ENCODE measurements at regions not wholly inside any gene's neighbourhood (a gene's known extent, or its start where the extent isn't known, plus 50 kb on each side); places are given as distances from the start of the nearest gene placed in this dataset.

DNA sequence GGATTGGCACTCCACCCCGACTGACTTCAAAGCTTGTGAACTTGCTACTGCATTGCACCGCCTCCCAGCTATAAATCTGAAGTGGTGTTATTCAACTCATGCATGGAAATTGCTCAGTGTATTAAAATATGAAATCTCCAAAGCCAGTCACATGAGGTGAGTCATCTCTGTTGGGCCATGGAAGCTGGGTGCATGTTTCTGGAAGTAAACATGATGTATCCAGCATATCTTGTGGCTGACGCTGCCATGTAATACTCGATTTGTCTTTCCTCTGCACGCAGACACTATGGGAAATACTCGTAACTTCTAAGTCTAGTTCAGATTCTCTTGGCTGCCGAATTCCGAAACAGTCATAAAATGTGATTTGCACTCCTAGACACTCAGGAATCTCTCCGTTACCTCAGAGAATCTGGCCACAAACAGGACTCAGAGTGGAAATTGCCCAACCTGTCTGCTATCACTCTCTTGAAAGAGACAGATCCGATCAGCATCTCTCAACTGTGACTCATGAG, 154.9 kb upstream of the MPPED2 start:
- no peak for ATAC-seq (ENCODE audit: insufficient read depth, low FRiP score)
- no peak for TF ChIP-seq CTCF (IDR thresholded peaks at IDR 0.05; ENCODE audit: control extremely low read depth, extremely low read depth)
- no peak overlapping the region for H3K9ac ChIP-seq (ENCODE audit: insufficient read depth in 1 of 2, low read length in 2 of 2)

GRCh38 chr11:30740091-30740490, 153.9 kb upstream of the MPPED2 start:
- no peak for ATAC-seq (ENCODE audit: insufficient read depth, low FRiP score)
- Histone ChIP-seq H3K36me3 (ENCODE audit: control insufficient read depth in 4 of 4, insufficient read depth in 4 of 4, low read length in 4 of 4) (no peaks in the 10 kb centered on the region), H3K27ac (ENCODE audit: low read depth in 1 of 2, low read length in 1 of 2) (no peak overlapping the region), H3K9ac (ENCODE audit: insufficient read depth in 1 of 2, low read length in 2 of 2) (no peak overlapping the region), H3K9me3 (ENCODE audit: control insufficient read depth in 4 of 4, insufficient read depth in 3 of 4, low read length in 3 of 4) (no peaks in the 10 kb centered on the region), H3K4me3 (no peak overlapping the region), H3K27me3 (ENCODE audit: control insufficient read depth in 3 of 3, insufficient read depth in 3 of 3, low read length in 2 of 3) (no peaks in the 10 kb centered on the region), H3K4me1 (ENCODE audit: control insufficient read depth in 5 of 5, insufficient read depth in 5 of 5, low read length in 5 of 5) (no peaks in the 10 kb centered on the region)
- WGBS, 2 donors = 69 to 82% methylated on average over 1 of the region's 1 CpG
- TF ChIP-seq CTCF (IDR thresholded peaks at IDR 0.05; ENCODE audit: control extremely low read depth, extremely low read depth) = no peak
- DNase-seq = no peak

More for the DNA sequence above, 154.9 kb upstream of the MPPED2 start:
- H3K36me3 ChIP-seq (ENCODE audit: control insufficient read depth in 4 of 4, insufficient read depth in 4 of 4, low read length in 4 of 4) = no peaks in the 10 kb centered on the region
- no peaks in the 10 kb centered on the region for H3K9me3 ChIP-seq (ENCODE audit: control insufficient read depth in 4 of 4, insufficient read depth in 3 of 4, low read length in 3 of 4)
- H3K27me3 ChIP-seq (ENCODE audit: control insufficient read depth in 3 of 3, insufficient read depth in 3 of 3, low read length in 2 of 3) = no peaks in the 10 kb centered on the region
- H3K27ac ChIP-seq (ENCODE audit: low read depth in 1 of 2, low read length in 1 of 2) = no peak overlapping the region
- H3K4me3 ChIP-seq = no peak overlapping the region
- no peaks in the 10 kb centered on the region for H3K4me1 ChIP-seq (ENCODE audit: control insufficient read depth in 5 of 5, insufficient read depth in 5 of 5, low read length in 5 of 5)
- 85 to 92% methylated on average over 10 of the region's 10 CpGs for WGBS, 2 donors
- no peak for DNase-seq

DNA sequence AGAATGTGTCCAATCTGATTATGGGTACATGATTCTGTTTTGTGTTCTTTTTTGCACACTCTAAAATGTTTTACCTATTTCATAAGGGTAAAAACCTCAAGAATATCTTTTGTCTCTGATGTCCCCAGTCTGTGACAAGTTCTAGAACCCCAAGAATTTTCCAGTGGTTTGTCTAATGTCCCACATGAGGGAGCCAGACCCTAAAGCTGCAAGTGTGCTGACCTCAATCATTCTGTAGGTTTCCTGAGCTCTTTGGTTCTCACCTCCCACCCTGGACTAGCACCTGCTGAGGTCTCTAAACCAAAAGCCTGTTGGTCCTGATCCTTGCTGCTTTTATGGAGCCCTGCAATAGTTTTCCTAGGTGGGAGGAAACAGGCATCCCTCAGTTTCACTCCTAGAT, 149.8 kb upstream of the MPPED2 start:
- ATAC-seq (ENCODE audit: insufficient read depth, low FRiP score) = no peak
- Histone ChIP-seq H3K4me1 (ENCODE audit: control insufficient read depth in 5 of 5, insufficient read depth in 5 of 5, low read length in 5 of 5) (no peaks in the 10 kb centered on the region), H3K27ac (ENCODE audit: low read depth in 1 of 2, low read length in 1 of 2) (no peak overlapping the region), H3K36me3 (ENCODE audit: control insufficient read depth in 4 of 4, insufficient read depth in 4 of 4, low read length in 4 of 4) (no peaks in the 10 kb centered on the region), H3K9me3 (ENCODE audit: control insufficient read depth in 4 of 4, insufficient read depth in 3 of 4, low read length in 3 of 4) (no peaks in the 10 kb centered on the region), H3K4me3 (no peak overlapping the region), H3K27me3 (ENCODE audit: control insufficient read depth in 3 of 3, insufficient read depth in 3 of 3, low read length in 2 of 3) (no peaks in the 10 kb centered on the region), H3K9ac (ENCODE audit: insufficient read depth in 1 of 2, low read length in 2 of 2) (no peak overlapping the region)
- TF ChIP-seq CTCF (IDR thresholded peaks at IDR 0.05; ENCODE audit: control extremely low read depth, extremely low read depth) = no peak
- DNase-seq = no peak

- Histone ChIP-seq H3K4me1 (ENCODE audit: control insufficient read depth in 5 of 5, insufficient read depth in 5 of 5, low read length in 5 of 5) (no peaks in the 10 kb centered on the region), H3K36me3 (ENCODE audit: control insufficient read depth in 4 of 4, insufficient read depth in 4 of 4, low read length in 4 of 4) (no peaks in the 10 kb centered on the region), H3K9ac (ENCODE audit: insufficient read depth in 1 of 2, low read length in 2 of 2) (no peak overlapping the region), H3K27ac (ENCODE audit: low read depth in 1 of 2, low read length in 1 of 2) (no peak overlapping the region), H3K4me3 (no peak overlapping the region), H3K27me3 (ENCODE audit: control insufficient read depth in 3 of 3, insufficient read depth in 3 of 3, low read length in 2 of 3) (no peaks in the 10 kb centered on the region), H3K9me3 (ENCODE audit: control insufficient read depth in 4 of 4, insufficient read depth in 3 of 4, low read length in 3 of 4) (no peaks in the 10 kb centered on the region)
- WGBS, 2 donors = 81 to 87% methylated on average over 1 of the region's 1 CpG
- no peak for TF ChIP-seq CTCF (IDR thresholded peaks at IDR 0.05; ENCODE audit: control extremely low read depth, extremely low read depth)
- ATAC-seq (ENCODE audit: insufficient read depth, low FRiP score) (no peak), DNase-seq (no peak)
Measured at GRCh38 chr11:30733748-30734147, 147.6 kb upstream of the MPPED2 start.

Measured in lung (tissue), 11 donors.